H1 (cell line): ENCODE measurements at regions not wholly inside any gene's neighbourhood (a gene's known extent, or its start where the extent isn't known, plus 50 kb on each side); places are given as distances from the start of the nearest gene placed in this dataset.

Source experiments
- CTCF ChIA-PET: fragments of 300-600 bp; sonication (Branson Sonifier 250); formaldehyde crosslinking; loops from one replicate; lab custom pipeline; 2021; ENCODE audit not compliant: partially characterized antibody; lab: Charles Lee
- POLR2A ChIA-PET: fragments of 300-600 bp; sonication (Branson Sonifier 250); formaldehyde crosslinking; loops from one replicate; lab custom pipeline; 2021; ENCODE audit warnings: inconsistent platforms; ENCODE audit not compliant: partially characterized antibody; lab: Charles Lee
- DNase-seq, 2 experiments: peaks; one replicate each; pipeline versions ENCODE4 v3.0.0 to v3.0.0-alpha.2; 2010 to 2022; ENCODE audit warnings: low spot score in 2 of 2, low read depth in 1 of 2, mixed read lengths in 1 of 2
- FAIRE-seq: peaks from 2 replicates; lab custom pipeline; 2011; peaks lifted over from hg19 to GRCh38; lab: Jason Lieb, UNC
- H2AFZ ChIP-seq: 2 replicates; pipeline ENCODE4 v1.8.1; 2012; ENCODE audit warnings: low read length, inconsistent platforms
- H2AK5ac ChIP-seq: 2 replicates; pipeline ENCODE4 v1.6.1; 2013; ENCODE audit warnings: low read depth, low read length
- H2BK120ac ChIP-seq: replicated peaks from 2 replicates; pipeline ENCODE3; 2013; ENCODE audit warnings: low read depth, low read length, inconsistent platforms
- H2BK12ac ChIP-seq: 2 replicates; pipeline ENCODE4 v1.6.1; 2013; ENCODE audit warnings: low read depth, low read length
- H2BK15ac ChIP-seq: 2 replicates; pipeline ENCODE4 v1.6.1; 2013; ENCODE audit warnings: low read length
- H2BK20ac ChIP-seq: 2 replicates; pipeline ENCODE4 v1.6.1; 2013; ENCODE audit warnings: low read length
- H2BK5ac ChIP-seq: 2 replicates; pipeline ENCODE4 v1.6.1; 2013; ENCODE audit warnings: low read depth, low read length
- H3K14ac ChIP-seq: 2 replicates; pipeline ENCODE4 v1.6.1; 2013; ENCODE audit warnings: inconsistent platforms; ENCODE audit not compliant: insufficient read length
- H3K18ac ChIP-seq: 2 replicates; pipeline ENCODE4 v1.6.1; 2013; ENCODE audit warnings: low read length; ENCODE audit errors: extremely low read depth
- H3K23ac ChIP-seq: 2 replicates; pipeline ENCODE4 v1.6.1; 2013; ENCODE audit warnings: inconsistent platforms; ENCODE audit not compliant: insufficient read length
- H3K23me2 ChIP-seq: 2 replicates; pipeline ENCODE4 v1.6.1; 2013; ENCODE audit warnings: low read depth, low read length
- H3K27ac ChIP-seq: 2 replicates; pipeline ENCODE4 v1.6.1; 2011; ENCODE audit warnings: low read depth, low read length, inconsistent platforms
- H3K27me3 ChIP-seq, 4 experiments: replicated peaks in 1 of 4; 1 replicate in 1 of 4; 2 replicates in 3 of 4; pipeline versions ENCODE4 v1.6.1 to v1.8.1; 2011 to 2013; ENCODE audit warnings: low read length in 3 of 4, mild to moderate bottlenecking in 3 of 4, inconsistent platforms in 2 of 4, mixed read lengths in 2 of 4, moderate library complexity in 1 of 4; ENCODE audit not compliant: control insufficient read depth in 3 of 4, insufficient read depth in 3 of 4; ENCODE audit errors: extremely low read depth in 1 of 4
- H3K36me3 ChIP-seq, 4 experiments: 2 replicates each; pipeline versions ENCODE4 v1.6.1 to v1.8.1; 2011 to 2013; ENCODE audit warnings: mild to moderate bottlenecking in 4 of 4, low read length in 3 of 4, moderate library complexity in 2 of 4, control low read depth in 1 of 4, inconsistent platforms in 1 of 4; ENCODE audit not compliant: insufficient read depth in 4 of 4, control insufficient read depth in 2 of 4
- H3K4ac ChIP-seq: replicated peaks from 2 replicates; pipeline ENCODE3; 2013; ENCODE audit warnings: low read length, low read depth, mixed read lengths, inconsistent platforms; ENCODE audit not compliant: insufficient read length
- H3K4me1 ChIP-seq, 4 experiments: replicated peaks in 1 of 4; 1 replicate in 1 of 4; 2 replicates in 3 of 4; pipeline versions ENCODE4 v1.6.1 to v1.8.1; 2011 to 2013; ENCODE audit warnings: low read length in 3 of 4, inconsistent platforms in 2 of 4, mixed read lengths in 1 of 4; ENCODE audit not compliant: insufficient read depth in 4 of 4, control insufficient read depth in 3 of 4
- H3K4me2 ChIP-seq, 2 experiments: 2 replicates each; pipeline versions ENCODE4 v1.6.1 to v1.8.1; 2011 to 2013; ENCODE audit warnings: low read depth in 2 of 2, low read length in 2 of 2, control low read depth in 1 of 2, inconsistent platforms in 1 of 2, mild to moderate bottlenecking in 1 of 2; ENCODE audit not compliant: insufficient read depth in 1 of 2
- H3K4me3 ChIP-seq, 4 experiments: fragments of 200-600, 300-600 bp in 1 of 4; sonication (generic), shearing (Covaris generic), sonication (Bioruptor Twin) in 1 of 4; 2 replicates each; pipeline versions ENCODE4 v1.5.1 to v1.8.1; 2011 to 2016; ENCODE audit warnings: low read length in 4 of 4, low read depth in 3 of 4, control low read depth in 2 of 4, inconsistent platforms in 2 of 4, mild to moderate bottlenecking in 2 of 4, mixed read lengths in 1 of 4, moderate library complexity in 1 of 4; ENCODE audit not compliant: insufficient read depth in 2 of 4; ENCODE audit errors: extremely low read depth in 1 of 4
- H3K56ac ChIP-seq: replicated peaks from 2 replicates; pipeline ENCODE3; 2013; ENCODE audit warnings: low read depth, mild to moderate bottlenecking, mixed read lengths, low read length, inconsistent platforms; ENCODE audit not compliant: insufficient read length
- H3K79me1 ChIP-seq: 2 replicates; pipeline ENCODE4 v1.6.1; 2013; ENCODE audit warnings: low read depth, low read length, control low read depth
- H3K79me2 ChIP-seq, 2 experiments: 2 replicates each; pipeline versions ENCODE4 v1.6.1 to v1.8.1; 2012 to 2013; ENCODE audit warnings: low read length in 2 of 2, mild to moderate bottlenecking in 2 of 2, inconsistent platforms in 1 of 2; ENCODE audit not compliant: insufficient read depth in 2 of 2, control insufficient read depth in 1 of 2
- H3K9ac ChIP-seq, 4 experiments: replicated peaks in 1 of 4; 1 replicate in 1 of 4; 2 replicates in 3 of 4; pipeline versions ENCODE4 v1.6.1 to v1.8.1; 2011 to 2013; ENCODE audit warnings: low read depth in 3 of 4, low read length in 3 of 4, control low read depth in 2 of 4, mild to moderate bottlenecking in 2 of 4, moderate library complexity in 2 of 4, inconsistent platforms in 1 of 4; ENCODE audit errors: extremely low read depth in 1 of 4
- H3K9me3 ChIP-seq, 2 experiments: 2 replicates each; pipeline versions ENCODE4 v1.6.1 to v1.8.1; 2012 to 2013; ENCODE audit warnings: mild to moderate bottlenecking in 2 of 2, moderate library complexity in 2 of 2, control low read depth in 1 of 2, inconsistent platforms in 1 of 2, low read depth in 1 of 2, low read length in 1 of 2, mixed read lengths in 1 of 2; ENCODE audit not compliant: insufficient read depth in 2 of 2
- H4K20me1 ChIP-seq, 2 experiments: replicated peaks in 1 of 2; 2 replicates each; pipeline versions ENCODE3 to v1.8.1; 2011 to 2013; ENCODE audit warnings: inconsistent platforms in 2 of 2, low read length in 2 of 2, mild to moderate bottlenecking in 1 of 2; ENCODE audit not compliant: insufficient read depth in 2 of 2, control insufficient read depth in 1 of 2
- H4K5ac ChIP-seq: 2 replicates; pipeline ENCODE4 v1.6.1; 2013; ENCODE audit warnings: low read length, low read depth, mixed read lengths, inconsistent platforms; ENCODE audit not compliant: insufficient read length
- H4K8ac ChIP-seq: 2 replicates; pipeline ENCODE4 v1.8.0; 2013; ENCODE audit warnings: mild to moderate bottlenecking, moderate library complexity, low read length, inconsistent platforms; ENCODE audit not compliant: insufficient read depth; ENCODE audit errors: extremely low read depth
- H4K91ac ChIP-seq: replicated peaks from 2 replicates; pipeline ENCODE3; 2013; ENCODE audit warnings: low read length, mixed read lengths, inconsistent platforms; ENCODE audit not compliant: insufficient read length
- CBX8 ChIP-seq: fragments of 300-800, 300-1000 bp; sonication (generic); IDR thresholded peaks from 2 replicates; pipeline ENCODE4 v1.7.1; 2016; ENCODE audit warnings: low read depth, low read length, borderline replicate concordance
- SIX5 ChIP-seq: IDR thresholded peaks from 2 replicates; pipeline ENCODE4 v1.6.1; 2011; ENCODE audit warnings: mild to moderate bottlenecking, low read depth, low read length
- WGBS, 2 experiments: shearing (Covaris generic) in 1 of 2; methylation state at CpG; one replicate each; pipeline versions ENCODE4 v1.1.6 to v1.1.7; 2013 to 2015; ENCODE audit warnings: low lambda C conversion rate in 2 of 2, mixed read lengths in 2 of 2, inconsistent platforms in 1 of 2, low coverage in 1 of 2, missing lambda C conversion rate in 1 of 2; ENCODE audit not compliant: insufficient replicate concordance in 2 of 2, insufficient coverage in 1 of 2, insufficient read length in 1 of 2; ENCODE audit errors: extremely low coverage in 1 of 2, missing lambda C conversion rate in 1 of 2; 5-methylcytosine and 5-hydroxymethylcytosine counted together

GRCh38 chr1:213657013-213657412, 330.8 kb upstream of the PROX1 start:
- Histone ChIP-seq H4K8ac (no peak overlapping the region), H3K4me1 (peaks cover 0 to 3% (median 0%) of the 10 kb centered on the region in 4 experiments; a peak in 1 of 7 replicates), H3K23ac (no peak overlapping the region), H4K20me1 (no peaks in the 10 kb centered on the region), H3K4me2 (no peak overlapping the region), H3K9ac (no peak overlapping the region), H4K5ac (no peak overlapping the region), H3K9me3 (no peaks in the 10 kb centered on the region), H3K18ac (no peak overlapping the region), H2BK20ac (no peak overlapping the region), H2BK120ac (no peak overlapping the region), H3K27me3 (no peaks in the 10 kb centered on the region), H3K14ac (no peak overlapping the region), H3K56ac (no peak overlapping the region), H2BK12ac (no peak overlapping the region), H2BK15ac (no peak overlapping the region), H2BK5ac (no peak overlapping the region), H3K79me2 (no peaks in the 10 kb centered on the region), H3K36me3 (no peaks in the 10 kb centered on the region), H3K27ac (no peak overlapping the region), H3K4ac (no peak overlapping the region), H3K4me3 (no peak overlapping the region), H2AFZ (no peak overlapping the region), H4K91ac (no peak overlapping the region), H3K79me1 (no peaks in the 10 kb centered on the region), H2AK5ac (no peak overlapping the region), H3K23me2 (no peaks in the 10 kb centered on the region)
- DNase-seq = no peak
- CTCF ChIA-PET = no interaction called here
- TF ChIP-seq SIX5 (no peak), CBX8 (no peak)
- WGBS, 2 experiments = 83 to 91% methylated on average over 1 to 3 of the region's 3 CpGs
- no peak for FAIRE-seq
- POLR2A ChIA-PET = no interaction called here
